Lung (tissue), 11 donors: ENCODE measurements at regions not wholly inside any gene's neighbourhood (a gene's known extent, or its start where the extent isn't known, plus 50 kb on each side); places are given as distances from the start of the nearest gene placed in this dataset.

Experiments
- ATAC-seq: fragments of 200-7000 bp; cut with Tn5 transposase; one replicate; pipeline ENCODE4 v1.9.1; 2020; ENCODE audit warnings: moderate number of reproducible peaks; ENCODE audit not compliant: insufficient read depth, low FRiP score
- DNase-seq, 3 donors: peaks; one replicate each; pipeline ENCODE4 v3.0.0-alpha.2; 2013 to 2017
- H3K27ac ChIP-seq, 2 donors: one replicate each; pipeline ENCODE4 v1.5.1; 2013; ENCODE audit warnings: mild to moderate bottlenecking in 2 of 2, moderate library complexity in 2 of 2, control low read depth in 1 of 2, inconsistent platforms in 1 of 2, low read depth in 1 of 2, low read length in 1 of 2
- H3K27me3 ChIP-seq, 3 donors: one replicate each; pipeline ENCODE4 v1.5.1; 2013; ENCODE audit warnings: low read length in 2 of 3; ENCODE audit not compliant: control insufficient read depth in 3 of 3, insufficient read depth in 3 of 3
- H3K36me3 ChIP-seq, 4 donors: one replicate each; pipeline ENCODE4 v1.5.1; 2013; ENCODE audit warnings: low read length in 4 of 4, mild to moderate bottlenecking in 1 of 4, moderate library complexity in 1 of 4; ENCODE audit not compliant: control insufficient read depth in 4 of 4, insufficient read depth in 4 of 4
- H3K4me1 ChIP-seq, 5 donors: one replicate each; pipeline ENCODE4 v1.5.1; 2013; ENCODE audit warnings: low read length in 5 of 5, mild to moderate bottlenecking in 2 of 5, moderate library complexity in 1 of 5; ENCODE audit not compliant: control insufficient read depth in 5 of 5, insufficient read depth in 5 of 5
- H3K4me3 ChIP-seq: one replicate; pipeline ENCODE4 v1.5.1; 2013; ENCODE audit warnings: mild to moderate bottlenecking, control low read depth, moderate library complexity
- H3K9ac ChIP-seq, 2 donors: one replicate each; pipeline ENCODE4 v1.5.1; 2013; ENCODE audit warnings: low read length in 2 of 2, control low read depth in 1 of 2; ENCODE audit not compliant: insufficient read depth in 1 of 2
- H3K9me3 ChIP-seq, 4 donors: one replicate each; pipeline ENCODE4 v1.5.1; 2013; ENCODE audit warnings: low read length in 3 of 4, mild to moderate bottlenecking in 1 of 4, moderate library complexity in 1 of 4; ENCODE audit not compliant: control insufficient read depth in 4 of 4, insufficient read depth in 3 of 4
- CTCF ChIP-seq: IDR thresholded peaks from 2 replicates; pipeline ENCODE4 v1.5.1; 2012; ENCODE audit warnings: mild to moderate bottlenecking; ENCODE audit errors: control extremely low read depth, extremely low read depth
- WGBS, 2 donors: extraction: QIAGEN DNeasy Blood & Tissue Kit; methylation state at CpG; one replicate each; pipeline ENCODE4 v1.1.7; 2013; 5-methylcytosine and 5-hydroxymethylcytosine counted together
- donor health status: control.
- donor health status: control.
- donor health status: Bipolar disorder and iron deficiency.
- donor health status: healthy.
- donor health status: DM: yes; HTN: yes; CAD: no.

GRCh38 chr20:11982955-11983470 lies 65.3 kb downstream of the BTBD3 start:
- H3K9me3 ChIP-seq: no peaks in the 10 kb centered on the region
- no peak overlapping the region for H3K9ac ChIP-seq
- H3K27ac ChIP-seq: no peak overlapping the region
- peaks cover 0 to 8% (median 0%) of the 10 kb centered on the region in 5 donors for H3K4me1 ChIP-seq
- H3K27me3 ChIP-seq: no peaks in the 10 kb centered on the region
- no peaks in the 10 kb centered on the region for H3K36me3 ChIP-seq
- no peak for TF ChIP-seq CTCF
- ATAC-seq (no peak), DNase-seq (no peak)
- no peak overlapping the region for H3K4me3 ChIP-seq
- WGBS, 2 donors: 81 to 86% methylated on average over 8 of the region's 8 CpGs

- Histone ChIP-seq H3K27me3 (no peaks in the 10 kb centered on the region), H3K4me3 (no peak overlapping the region), H3K9me3 (no peaks in the 10 kb centered on the region), H3K36me3 (no peaks in the 10 kb centered on the region), H3K27ac (no peak overlapping the region), H3K4me1 (peaks cover 0 to 6% (median 0%) of the 10 kb centered on the region in 5 donors), H3K9ac (no peak overlapping the region)
- ATAC-seq: no peak
- no peak for DNase-seq
- no peak for TF ChIP-seq CTCF
Observed at GRCh38 chr20:11986954-11987353, 69.3 kb downstream of the BTBD3 start.

- Histone ChIP-seq H3K36me3 (no peaks in the 10 kb centered on the region), H3K9me3 (no peaks in the 10 kb centered on the region), H3K27ac (no peak overlapping the region), H3K4me1 (peaks cover 0 to 6% (median 0%) of the 10 kb centered on the region in 5 donors), H3K9ac (no peak overlapping the region), H3K4me3 (no peak overlapping the region), H3K27me3 (no peaks in the 10 kb centered on the region)
- no peak for ATAC-seq
- no peak for TF ChIP-seq CTCF
- WGBS, 2 donors: 64 to 84% methylated on average over 1 of the region's 1 CpG
- no peak for DNase-seq
Observed at GRCh38 chr20:11987526-11987925, 69.8 kb downstream of the BTBD3 start.

- no peak for TF ChIP-seq CTCF
- no peaks in the 10 kb centered on the region for H3K9me3 ChIP-seq
- ATAC-seq: no peak
- no peak for DNase-seq
- no peaks in the 10 kb centered on the region for H3K36me3 ChIP-seq
- H3K9ac ChIP-seq: no peak overlapping the region
- WGBS, 2 donors: 93 to 94% methylated on average over 7 of the region's 7 CpGs
- no peaks in the 10 kb centered on the region for H3K27me3 ChIP-seq
- H3K27ac ChIP-seq: no peak overlapping the region
- H3K4me1 ChIP-seq: peaks cover 0 to 6% (median 0%) of the 10 kb centered on the region in 5 donors
- no peak overlapping the region for H3K4me3 ChIP-seq
Observed at GRCh38 chr20:11989018-11989771, 71.5 kb downstream of the BTBD3 start.
